Fibroblast of skin of right biceps (primary cell): ENCODE measurements at regions not wholly inside any gene's neighbourhood (a gene's known extent, or its start where the extent isn't known, plus 50 kb on each side); places are given as distances from the start of the nearest gene placed in this dataset.

Source experiments
- DNase-seq: peaks from one replicate; pipeline ENCODE4 v3.0.0-alpha.2; 2013

- DNase-seq, result no peak
Measured at GRCh38 chr16:7183768-7184167, 148.9 kb upstream of the RBFOX1 start.

DNA sequence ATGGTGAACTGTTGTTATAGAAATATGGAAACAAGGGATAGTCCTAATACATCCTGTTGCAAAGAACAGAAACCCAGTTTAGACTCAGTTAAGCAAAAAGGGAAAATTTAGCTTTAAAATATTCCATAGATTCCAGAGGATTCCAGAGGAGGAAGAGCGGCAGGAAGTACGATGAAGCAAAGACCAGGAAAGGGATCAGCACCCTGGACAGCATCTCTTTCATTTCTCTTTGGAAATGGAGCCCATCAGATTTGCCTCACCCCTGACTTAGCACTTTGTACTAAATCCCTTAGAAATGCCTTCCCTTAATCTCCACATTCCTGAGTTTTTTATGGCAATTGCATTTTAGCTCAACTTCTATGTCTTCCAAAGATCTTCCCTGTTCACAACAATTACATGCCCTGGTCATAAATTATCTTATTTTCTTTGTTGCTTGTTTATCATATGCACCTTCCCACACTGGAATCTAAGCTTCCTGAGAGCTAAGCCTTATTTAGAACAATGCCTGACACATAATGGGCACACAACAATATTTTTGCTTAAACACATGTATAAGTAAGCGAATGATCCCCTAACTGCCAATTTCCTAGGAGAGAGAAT, 150.0 kb upstream of the RBFOX1 start:
- DNase-seq, result no peak

DNA sequence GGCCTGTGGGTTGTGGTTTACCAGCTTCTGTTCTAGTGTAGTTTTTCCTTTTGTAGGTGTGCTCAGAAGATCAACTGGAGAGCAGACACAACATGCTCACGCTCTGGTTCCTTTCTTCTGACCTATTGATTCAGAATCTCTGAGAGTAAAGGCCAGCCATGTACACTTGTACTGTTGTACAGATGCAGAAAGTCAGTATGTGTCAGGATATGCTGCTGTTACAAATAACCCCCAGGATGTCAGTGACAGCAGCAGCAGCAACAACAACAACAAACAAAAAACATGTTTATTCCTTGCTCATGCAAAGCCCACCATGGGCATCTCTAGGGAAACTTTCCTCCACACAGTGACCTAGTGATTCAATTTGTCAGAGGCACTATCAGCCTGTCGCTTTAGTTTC, 154.8 kb upstream of the RBFOX1 start:
- no peak for DNase-seq

- no peak for DNase-seq
Measured at GRCh38 chr16:7171151-7171550, 161.5 kb upstream of the RBFOX1 start.

DNA sequence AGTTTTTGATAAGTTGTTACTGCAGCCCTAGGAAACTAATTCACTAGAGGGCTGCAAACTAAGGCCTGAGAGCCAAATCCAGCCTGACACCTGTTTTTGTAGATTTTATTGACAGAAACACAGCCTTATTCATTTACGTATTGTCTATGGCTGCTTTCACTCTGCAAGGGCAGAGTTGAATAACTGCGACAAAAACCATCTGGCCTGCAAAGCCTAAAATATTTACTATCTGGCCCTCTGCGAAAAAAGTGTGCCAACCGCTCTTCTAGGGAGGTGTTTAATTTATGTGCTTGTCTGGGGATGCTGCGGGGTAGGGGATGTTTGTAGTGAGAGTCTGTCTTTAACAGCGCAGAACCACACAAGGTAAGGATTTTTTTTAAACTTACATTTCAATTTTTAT, 165.0 kb upstream of the RBFOX1 start:
- DNase-seq, result no peak

DNA sequence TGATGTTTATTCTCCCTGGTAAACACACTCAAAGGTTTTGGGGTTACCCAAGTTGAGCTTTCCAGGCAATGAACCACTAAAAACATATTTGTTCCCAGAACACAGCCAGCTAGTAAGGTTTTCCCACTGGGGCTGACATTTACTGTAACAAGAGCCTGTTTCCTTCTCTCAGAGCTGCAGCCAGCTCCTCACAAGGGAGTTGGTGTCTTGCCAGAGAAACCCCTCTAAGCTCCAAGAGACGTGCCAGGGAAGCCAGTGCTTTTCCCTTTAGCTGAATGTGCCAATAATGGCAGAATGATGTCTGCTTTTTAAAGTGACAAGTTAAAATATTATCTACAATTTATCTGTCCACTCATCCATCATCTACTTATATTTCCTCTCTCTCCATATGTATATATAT, 170.8 kb upstream of the RBFOX1 start:
- no peak for DNase-seq

DNA sequence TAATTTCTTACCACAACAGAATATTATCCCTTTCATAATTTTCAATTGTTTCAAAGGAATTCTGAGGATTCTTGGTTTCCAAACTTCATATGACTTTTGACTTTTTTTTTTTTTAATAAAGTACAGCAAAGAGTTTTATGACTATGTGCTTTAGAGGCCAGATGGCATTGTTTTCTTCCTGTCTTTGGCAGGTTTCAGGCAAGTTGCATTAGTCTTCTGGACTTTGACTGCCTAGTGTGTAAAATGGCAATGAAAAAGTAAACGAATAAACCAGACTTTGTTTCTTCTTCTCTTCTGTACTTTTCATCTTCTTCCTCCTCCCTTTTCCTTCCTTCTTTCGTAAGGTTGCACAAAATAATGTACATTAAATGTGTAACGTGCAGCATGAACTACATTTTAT, 172.6 kb upstream of the RBFOX1 start:
- no peak for DNase-seq

GRCh38 chr16:7158481-7158880, 174.2 kb upstream of the RBFOX1 start:
- DNase-seq, result no peak

GRCh38 chr16:7150230-7150629, 182.4 kb upstream of the RBFOX1 start:
- DNase-seq, result no peak

DNA sequence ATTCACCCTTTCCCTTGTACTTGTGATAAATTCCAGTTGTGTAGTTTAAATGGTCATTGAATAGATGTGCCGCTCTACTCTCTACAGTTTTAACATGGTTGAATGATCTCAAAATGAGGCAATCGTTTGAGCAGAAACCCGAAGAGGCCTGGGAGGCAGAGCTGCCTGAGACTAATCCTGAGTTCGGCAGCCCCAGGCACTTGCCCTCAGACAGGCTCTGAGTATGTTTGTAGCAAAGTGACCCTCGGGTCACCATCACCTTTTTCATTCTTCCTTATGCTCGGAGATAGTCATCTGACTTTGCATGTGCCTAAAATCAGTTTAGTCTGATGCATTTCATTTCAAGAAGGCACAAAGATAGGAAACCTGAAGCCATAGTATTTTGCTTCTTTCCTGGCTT, 184.0 kb upstream of the RBFOX1 start:
- DNase-seq, result no peak

DNA sequence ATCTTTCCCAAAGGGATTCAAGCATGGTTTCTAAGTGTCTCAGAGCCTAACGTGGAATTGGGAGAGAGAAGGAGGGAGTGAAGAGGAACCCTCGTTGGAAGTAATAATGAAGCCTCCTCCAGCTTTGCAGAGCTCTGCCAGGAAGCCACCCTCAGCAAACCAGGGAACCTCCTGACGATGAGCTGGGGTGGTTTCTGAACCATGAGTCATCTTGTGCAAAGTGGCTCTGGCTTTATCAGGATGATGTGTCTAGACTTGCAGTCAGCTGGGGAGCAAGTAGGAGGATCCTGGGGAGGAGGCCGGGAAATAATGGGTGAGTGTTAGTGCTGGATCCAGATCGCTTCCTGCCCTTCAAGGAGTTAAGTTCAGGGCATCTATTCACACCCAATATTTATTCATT, 191.7 kb upstream of the RBFOX1 start:
- DNase-seq, result no peak

DNA sequence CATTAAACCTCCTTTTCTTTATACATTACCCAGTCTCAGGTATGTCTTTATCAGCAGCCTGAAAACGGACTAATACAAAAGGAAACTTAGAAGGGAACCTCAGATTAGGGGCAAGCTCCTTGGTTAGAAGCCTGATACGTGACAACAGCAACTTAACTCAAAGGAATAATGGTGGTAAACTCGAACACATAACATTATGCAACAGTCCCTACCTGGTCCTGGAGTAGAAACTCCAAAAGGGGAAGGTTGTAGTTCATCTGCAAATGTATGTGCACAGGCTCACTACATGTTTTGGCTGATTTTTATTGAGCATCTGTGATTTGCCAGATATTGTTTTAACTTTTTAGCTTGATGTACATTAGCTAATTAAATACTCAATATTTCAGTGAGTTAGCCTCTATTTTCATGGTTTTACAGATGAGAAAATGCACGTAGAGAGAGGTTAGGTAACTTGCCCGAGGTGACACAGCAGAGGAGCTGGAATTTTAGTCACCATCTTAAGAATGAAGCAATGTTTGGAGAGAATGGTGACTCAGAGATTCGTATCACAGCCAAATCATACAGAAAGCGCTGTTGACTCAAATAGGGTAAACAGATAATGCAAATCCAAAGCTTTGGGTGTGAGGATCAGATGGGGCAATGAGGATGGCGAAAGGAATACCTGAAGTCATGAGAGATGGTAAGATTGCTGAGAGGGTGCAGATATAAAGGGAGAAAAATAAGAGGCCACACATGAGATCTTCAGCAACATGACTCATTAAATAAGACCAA, 194.9 kb upstream of the RBFOX1 start:
- no peak for DNase-seq

DNA sequence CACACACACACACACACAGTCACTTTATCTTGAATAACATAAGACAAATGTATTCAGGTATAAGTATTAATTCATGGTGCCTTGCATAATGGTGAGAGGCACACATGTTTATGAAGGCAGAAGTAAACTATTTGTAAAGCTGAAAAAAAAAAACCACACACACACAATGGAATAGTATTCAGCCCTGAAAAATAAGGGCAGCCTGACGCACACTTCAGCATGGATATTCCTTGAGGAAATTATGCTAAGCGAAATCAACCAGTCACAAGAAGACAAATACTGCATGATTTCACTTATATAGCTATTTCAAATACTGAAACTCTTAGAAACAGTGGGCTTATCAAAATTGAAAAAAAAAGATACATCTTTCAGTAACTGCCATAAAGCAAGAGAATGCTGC, 200.2 kb upstream of the RBFOX1 start:
- no peak for DNase-seq

GRCh38 chr16:7124701-7125100, 207.9 kb upstream of the RBFOX1 start:
- DNase-seq, result no peak

DNA sequence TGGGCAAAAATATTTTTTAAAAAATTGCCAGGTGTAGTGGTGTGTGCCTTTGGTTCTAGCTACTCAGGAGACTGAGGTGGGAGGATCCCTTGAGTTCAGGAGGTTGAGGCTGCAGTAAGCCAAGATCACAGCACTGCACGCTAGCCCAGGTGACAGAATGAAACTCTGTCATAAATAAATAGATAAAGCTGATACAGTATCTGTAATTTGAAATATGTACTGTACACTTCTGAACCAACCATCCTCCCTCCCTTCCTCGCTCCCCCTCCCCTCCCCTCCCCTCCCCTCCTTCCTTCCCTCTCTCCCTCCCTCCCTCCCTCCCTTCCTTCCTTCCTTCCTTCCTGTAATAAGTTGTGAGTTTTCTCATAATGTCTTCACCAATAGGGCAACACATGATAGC, 208.4 kb upstream of the RBFOX1 start:
- no peak for DNase-seq

- no peak for DNase-seq
Measured at GRCh38 chr16:7116734-7117133, 215.9 kb upstream of the RBFOX1 start.

DNA sequence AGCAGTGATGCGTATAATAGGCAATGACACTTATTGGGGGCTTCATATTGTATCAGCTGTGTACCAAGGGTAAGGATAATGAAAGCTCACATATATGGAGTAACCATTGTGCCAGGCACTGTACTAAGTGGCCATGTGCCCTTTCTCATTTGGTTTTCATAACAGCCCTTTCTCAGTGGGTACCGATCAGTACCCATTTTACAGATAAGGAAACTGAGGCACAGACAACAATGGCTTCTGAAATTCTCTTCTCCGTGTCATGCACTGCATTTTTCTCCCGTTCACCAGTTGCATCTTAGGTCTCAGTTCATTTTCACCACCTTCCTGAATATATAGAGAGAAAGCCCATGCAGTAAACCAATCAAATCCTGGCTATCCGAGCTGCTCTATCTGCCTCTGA, 216.7 kb upstream of the RBFOX1 start:
- DNase-seq, result no peak

GRCh38 chr16:7113949-7114348, 218.7 kb upstream of the RBFOX1 start:
- no peak for DNase-seq

DNA sequence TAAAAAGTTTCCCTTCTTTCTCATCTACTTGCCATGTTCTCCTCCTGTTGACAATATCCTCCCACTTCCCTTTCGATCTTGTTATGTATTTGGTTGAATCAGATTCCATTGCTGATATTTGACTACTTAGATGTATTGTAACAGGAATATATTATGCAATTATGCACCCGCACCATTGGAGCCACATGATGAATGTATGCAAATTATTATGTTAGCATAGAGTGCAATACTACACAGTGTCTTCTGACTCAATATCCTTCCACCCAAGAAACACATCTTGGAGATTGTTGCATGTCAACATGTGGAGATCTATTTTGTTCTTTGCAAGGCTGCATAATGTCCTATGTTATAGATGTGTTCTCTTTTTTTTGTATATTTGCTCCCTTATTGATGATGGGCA, 219.2 kb upstream of the RBFOX1 start:
- no peak for DNase-seq

- DNase-seq, result no peak
Measured at GRCh38 chr16:7111265-7111664, 221.4 kb upstream of the RBFOX1 start.

GRCh38 chr16:7107436-7107835, 225.2 kb upstream of the RBFOX1 start:
- no peak for DNase-seq

GRCh38 chr16:7103056-7103455, 229.6 kb upstream of the RBFOX1 start:
- DNase-seq, result no peak

DNA sequence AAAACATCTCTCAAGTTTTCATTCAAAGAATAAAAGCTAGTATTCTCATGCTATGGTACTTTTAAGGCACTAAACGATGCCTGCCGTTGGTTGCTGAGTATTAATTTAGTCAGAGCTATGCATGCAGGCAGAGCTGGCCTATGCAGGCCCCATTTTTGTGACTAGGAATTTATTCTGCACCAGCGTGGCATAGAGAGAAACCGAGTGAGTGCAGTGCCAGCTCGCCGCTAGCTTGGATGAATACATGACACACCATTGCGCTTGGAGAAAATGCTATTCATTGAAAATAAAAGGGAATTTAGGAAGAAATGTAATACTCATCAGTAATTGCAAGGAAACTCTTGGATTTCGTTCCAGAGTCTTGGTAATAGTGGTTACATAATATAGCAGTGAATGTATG, 231.6 kb upstream of the RBFOX1 start:
- no peak for DNase-seq

DNA sequence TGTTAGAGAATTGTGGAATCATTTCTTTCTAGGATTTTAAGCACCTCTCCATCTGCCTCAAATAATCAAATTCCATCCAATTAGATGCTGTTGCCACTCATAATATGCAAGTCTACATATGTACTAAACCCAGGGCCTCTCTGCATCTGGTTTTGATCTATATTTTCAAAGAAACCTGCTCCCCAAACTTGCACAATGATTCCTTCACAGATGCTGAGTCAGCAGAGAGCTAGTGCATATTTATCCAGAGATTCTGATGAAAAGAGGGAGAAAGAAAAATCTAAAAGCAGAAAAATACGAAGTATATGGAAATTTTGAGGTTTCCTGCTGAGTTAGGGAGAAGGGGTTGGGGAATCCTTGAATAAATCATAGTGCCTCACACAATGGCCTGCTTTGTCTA, 235.1 kb upstream of the RBFOX1 start:
- no peak for DNase-seq

- no peak for DNase-seq
Measured at GRCh38 chr16:7093511-7093910, 239.1 kb upstream of the RBFOX1 start.
